ENCODE measurements at regions not wholly inside any gene's neighbourhood (a gene's known extent, or its start where the extent isn't known, plus 50 kb on each side); places are given as distances from the start of the nearest gene placed in this dataset.

GRCh38 chr12:66033151-66033550 lies 97.4 kb downstream of the LLPH start:
- TF ChIP-seq, protein P1, sequence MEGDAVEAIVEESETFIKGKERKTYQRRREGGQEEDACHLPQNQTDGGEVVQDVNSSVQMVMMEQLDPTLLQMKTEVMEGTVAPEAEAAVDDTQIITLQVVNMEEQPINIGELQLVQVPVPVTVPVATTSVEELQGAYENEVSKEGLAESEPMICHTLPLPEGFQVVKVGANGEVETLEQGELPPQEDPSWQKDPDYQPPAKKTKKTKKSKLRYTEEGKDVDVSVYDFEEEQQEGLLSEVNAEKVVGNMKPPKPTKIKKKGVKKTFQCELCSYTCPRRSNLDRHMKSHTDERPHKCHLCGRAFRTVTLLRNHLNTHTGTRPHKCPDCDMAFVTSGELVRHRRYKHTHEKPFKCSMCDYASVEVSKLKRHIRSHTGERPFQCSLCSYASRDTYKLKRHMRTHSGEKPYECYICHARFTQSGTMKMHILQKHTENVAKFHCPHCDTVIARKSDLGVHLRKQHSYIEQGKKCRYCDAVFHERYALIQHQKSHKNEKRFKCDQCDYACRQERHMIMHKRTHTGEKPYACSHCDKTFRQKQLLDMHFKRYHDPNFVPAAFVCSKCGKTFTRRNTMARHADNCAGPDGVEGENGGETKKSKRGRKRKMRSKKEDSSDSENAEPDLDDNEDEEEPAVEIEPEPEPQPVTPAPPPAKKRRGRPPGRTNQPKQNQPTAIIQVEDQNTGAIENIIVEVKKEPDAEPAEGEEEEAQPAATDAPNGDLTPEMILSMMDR (IDR thresholded peaks at IDR 0.05; ENCODE audit: insufficient read depth, low read length) = no peak
- no peak for TF ChIP-seq POLR2AphosphoS5 (IDR thresholded peaks at IDR 0.05; ENCODE audit: low read depth)
- no peak for TF ChIP-seq GABPA (IDR thresholded peaks at IDR 0.05; ENCODE audit: low read depth)
- no peak for TF ChIP-seq SPI1 (IDR thresholded peaks at IDR 0.05; ENCODE audit: borderline replicate concordance, low read depth)
- no peak for TF ChIP-seq REST (IDR thresholded peaks at IDR 0.05; ENCODE audit: insufficient replicate concordance, low read depth)
- Histone ChIP-seq H3K27me3 (ENCODE audit: insufficient read depth, poor library complexity, severe bottlenecking) (peaks cover 11% of the 10 kb centered on the region), H3K27ac (replicated peaks) (no peak overlapping the region), H3K4me3 (replicated peaks; ENCODE audit: insufficient read depth, low read length) (no peak overlapping the region)
- DNase-seq (ENCODE audit: low read depth in 1 of 2, low spot score in 1 of 2) = no peak

DNA sequence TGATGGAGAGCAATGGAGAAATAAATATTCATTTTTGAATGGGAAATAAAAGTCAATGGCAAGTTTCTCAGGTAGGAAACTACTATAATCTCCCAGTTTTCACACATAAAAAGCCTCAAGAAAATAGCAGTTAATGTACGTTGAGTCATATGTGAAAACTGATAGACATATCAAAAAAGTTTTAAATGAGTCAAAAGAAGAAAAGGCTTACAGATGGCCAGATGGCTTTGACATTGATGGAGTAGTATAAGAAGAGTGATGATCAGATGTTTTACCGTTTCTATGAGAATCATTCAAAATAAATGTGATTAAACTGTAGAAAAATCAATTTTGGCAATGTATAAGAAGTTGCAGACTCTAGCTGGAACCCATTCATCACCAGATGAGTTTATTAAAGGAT lies 97.8 kb downstream of the LLPH start:
- H3K4me3 ChIP-seq (replicated peaks; ENCODE audit: insufficient read depth, low read length) = no peak overlapping the region
- peaks cover 11% of the 10 kb centered on the region for H3K27me3 ChIP-seq (ENCODE audit: insufficient read depth, poor library complexity, severe bottlenecking)
- no peak for DNase-seq (ENCODE audit: low read depth in 1 of 2, low spot score in 1 of 2)
- no peak for TF ChIP-seq POLR2AphosphoS5 (IDR thresholded peaks at IDR 0.05; ENCODE audit: low read depth)
- TF ChIP-seq GABPA (IDR thresholded peaks at IDR 0.05; ENCODE audit: low read depth) = no peak
- no peak for TF ChIP-seq REST (IDR thresholded peaks at IDR 0.05; ENCODE audit: insufficient replicate concordance, low read depth)
- no peak for TF ChIP-seq SPI1 (IDR thresholded peaks at IDR 0.05; ENCODE audit: borderline replicate concordance, low read depth)
- TF ChIP-seq, protein P1 (IDR thresholded peaks at IDR 0.05; ENCODE audit: insufficient read depth, low read length) = no peak
- H3K27ac ChIP-seq (replicated peaks) = no peak overlapping the region

GRCh38 chr12:66030217-66030781 lies 100.3 kb downstream of the LLPH start:
- no peak overlapping the region for H3K27ac ChIP-seq (replicated peaks)
- no peak for TF ChIP-seq REST (IDR thresholded peaks at IDR 0.05; ENCODE audit: insufficient replicate concordance, low read depth)
- no peak for TF ChIP-seq SPI1 (IDR thresholded peaks at IDR 0.05; ENCODE audit: borderline replicate concordance, low read depth)
- no peak for TF ChIP-seq POLR2AphosphoS5 (IDR thresholded peaks at IDR 0.05; ENCODE audit: low read depth)
- TF ChIP-seq, protein P1 (IDR thresholded peaks at IDR 0.05; ENCODE audit: insufficient read depth, low read length) = no peak
- TF ChIP-seq GABPA (IDR thresholded peaks at IDR 0.05; ENCODE audit: low read depth) = no peak
- H3K4me3 ChIP-seq (replicated peaks; ENCODE audit: insufficient read depth, low read length) = no peak overlapping the region
- DNase-seq (ENCODE audit: low read depth in 1 of 2, low spot score in 1 of 2) = no peak
- H3K27me3 ChIP-seq (ENCODE audit: insufficient read depth, poor library complexity, severe bottlenecking) = peaks cover 11% of the 10 kb centered on the region

Data from HL-60 (cell line).